ENCODE measurements at regions not wholly inside any gene's neighbourhood (a gene's known extent, or its start where the extent isn't known, plus 50 kb on each side); places are given as distances from the start of the nearest gene placed in this dataset.

- no peak for TF ChIP-seq CTCF (IDR thresholded peaks at IDR 0.05)
- no peak for TF ChIP-seq REST (IDR thresholded peaks at IDR 0.05; ENCODE audit: insufficient read depth in 1 of 2, low read depth in 2 of 2, low read length in 1 of 2)
- TF ChIP-seq POLR2AphosphoS5 (IDR thresholded peaks at IDR 0.05; ENCODE audit: low read depth, low read length) = no peak
- TF ChIP-seq SIN3A (IDR thresholded peaks at IDR 0.05; ENCODE audit: borderline replicate concordance, insufficient read depth, low read depth, low read length) = no peak
Measured at GRCh38 chr5:1639757-1640156, 116.0 kb upstream of the LPCAT1 start.

Measured in Panc1 (cell line).